Stimulated activated CD4-positive, alpha-beta T cell treated with anti-CD3 and anti-CD28 coated beads, Interleukin-15, amount 100 ng/mL, for 48 hours (primary cell): ENCODE measurements at regions not wholly inside any gene's neighbourhood (a gene's known extent, or its start where the extent isn't known, plus 50 kb on each side); places are given as distances from the start of the nearest gene placed in this dataset.

ENCODE experiments used
- DNase-seq, 2 donors: peaks; one replicate each; pipeline ENCODE4 v3.0.0-alpha.2; 2020; ENCODE audit warnings: low read depth in 2 of 2

DNA sequence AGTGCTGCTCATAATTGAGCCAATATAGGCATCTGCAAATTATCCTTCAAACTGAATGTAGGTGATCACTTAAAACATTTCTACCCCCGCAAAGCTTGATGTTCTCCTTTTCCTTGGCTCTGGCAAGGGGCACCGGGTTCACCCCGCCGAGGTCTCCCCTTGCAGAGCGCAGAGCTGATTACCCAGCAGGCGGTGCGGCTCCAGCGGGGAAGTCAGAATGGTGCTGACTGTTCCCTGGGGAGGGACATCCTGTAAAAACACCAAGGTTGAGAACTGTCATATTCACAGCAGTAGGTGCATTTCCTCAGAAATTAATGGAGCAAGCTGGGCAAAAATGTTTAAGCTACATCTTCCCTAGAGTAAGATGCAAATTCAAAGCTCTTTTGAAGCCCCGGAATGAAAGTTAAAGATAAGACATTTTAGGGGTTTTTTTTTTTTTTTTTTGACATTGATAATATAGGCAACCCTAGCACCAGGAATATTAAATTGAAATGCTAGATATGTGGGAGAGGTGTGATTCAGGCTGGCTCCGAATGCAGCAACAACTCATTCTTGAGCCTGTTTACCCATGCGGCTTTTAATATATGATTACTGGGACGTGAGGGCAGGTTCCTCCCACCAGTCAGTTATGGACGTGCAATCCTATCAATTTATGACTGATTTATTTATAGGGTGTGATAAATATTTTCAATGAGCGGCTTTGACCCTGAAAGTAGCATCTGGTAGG, 767.3 kb upstream of the TENM3 start:
- no peak for DNase-seq

DNA sequence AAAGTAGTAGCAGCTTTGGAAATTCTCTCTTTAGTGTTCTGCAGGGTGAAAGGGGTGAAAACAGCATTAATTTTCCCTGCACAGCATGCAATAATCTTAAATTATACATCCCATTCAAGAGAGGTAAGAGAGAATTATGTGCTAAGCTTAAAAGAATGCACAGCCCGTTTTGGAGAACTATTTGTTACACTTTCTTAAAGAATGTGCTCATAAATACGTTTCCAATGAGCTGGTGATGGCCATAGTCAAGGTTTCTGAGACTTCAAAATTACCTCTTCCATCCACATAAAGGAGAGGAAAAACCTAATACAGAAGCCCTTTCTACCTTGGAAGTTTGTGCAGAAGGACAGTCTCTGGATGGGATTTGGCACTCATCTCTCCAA, 766.7 kb upstream of the TENM3 start:
- no peak for DNase-seq

DNA sequence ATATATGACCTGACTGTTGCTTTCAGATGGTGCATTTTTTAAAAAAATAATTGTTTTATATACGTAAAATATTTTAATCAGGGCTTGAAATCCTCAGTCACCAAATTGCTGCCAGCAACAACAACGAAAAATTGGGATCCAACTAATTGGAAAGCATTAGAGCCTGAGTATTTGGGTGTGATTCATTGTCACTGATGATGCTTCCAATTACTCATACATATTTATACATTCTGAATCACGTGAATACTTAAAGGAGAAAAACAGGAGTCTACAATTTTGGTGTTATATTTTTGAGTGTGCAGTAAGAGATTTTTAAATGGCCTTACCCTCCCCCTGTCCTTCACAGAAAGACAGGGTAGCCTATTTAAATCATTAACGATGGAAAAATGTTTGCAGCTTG, 765.6 kb upstream of the TENM3 start:
- no peak for DNase-seq

DNA sequence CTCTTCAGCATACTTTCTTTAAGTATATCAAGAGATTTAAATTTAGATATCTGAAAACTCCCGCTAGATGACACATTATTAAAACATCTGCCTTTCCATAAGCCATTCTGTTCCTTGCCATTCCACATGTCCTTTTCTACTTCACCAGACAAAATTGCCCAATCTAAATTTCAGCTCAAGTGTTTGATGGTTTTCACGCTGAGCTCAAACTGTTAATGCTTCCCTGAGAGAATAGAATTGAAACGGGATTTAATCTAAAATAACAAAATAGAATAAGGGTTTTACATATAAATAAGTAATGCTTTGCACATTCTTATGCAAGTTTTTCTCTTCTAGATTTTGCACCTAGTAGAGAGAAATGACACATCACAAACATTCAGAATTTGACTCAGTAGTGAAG, 764.5 kb upstream of the TENM3 start:
- no peak for DNase-seq

DNA sequence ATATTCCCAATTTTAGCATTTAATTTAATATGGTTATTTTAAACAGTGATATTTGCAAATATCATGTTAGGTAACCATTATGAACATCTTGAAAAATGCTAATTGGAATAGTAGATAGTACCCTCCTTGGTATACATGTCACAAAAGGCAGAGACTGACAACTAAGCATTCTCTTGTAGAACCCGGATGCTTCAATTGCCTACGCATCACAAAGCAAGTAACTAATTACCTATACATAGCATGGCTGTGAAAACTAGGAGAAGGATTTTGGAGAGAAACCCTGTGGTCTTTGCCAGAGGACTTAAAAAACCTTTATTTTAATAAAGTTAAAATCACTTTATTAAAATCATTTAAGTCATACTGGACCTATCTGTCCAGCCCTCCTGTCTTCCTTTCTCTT, 764.1 kb upstream of the TENM3 start:
- no peak for DNase-seq

DNA sequence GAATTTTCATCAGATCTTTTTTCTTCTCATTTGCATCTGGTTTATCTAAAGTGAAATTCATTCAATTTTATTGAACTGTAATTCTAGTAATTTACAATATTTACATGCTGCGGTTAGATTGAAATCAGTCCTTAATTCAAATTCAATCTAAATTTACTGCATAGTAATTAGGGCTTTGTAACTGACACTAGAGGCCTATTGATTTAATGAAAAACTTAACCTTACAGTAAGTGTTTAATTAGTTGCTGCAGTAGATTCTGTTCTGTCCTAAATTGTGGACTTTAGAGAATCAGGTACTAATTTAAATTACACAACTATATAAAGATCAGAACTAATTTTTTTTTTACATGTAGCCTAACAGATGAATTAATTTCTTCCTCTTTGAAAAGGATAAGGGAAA, 758.8 kb upstream of the TENM3 start:
- no peak for DNase-seq

DNA sequence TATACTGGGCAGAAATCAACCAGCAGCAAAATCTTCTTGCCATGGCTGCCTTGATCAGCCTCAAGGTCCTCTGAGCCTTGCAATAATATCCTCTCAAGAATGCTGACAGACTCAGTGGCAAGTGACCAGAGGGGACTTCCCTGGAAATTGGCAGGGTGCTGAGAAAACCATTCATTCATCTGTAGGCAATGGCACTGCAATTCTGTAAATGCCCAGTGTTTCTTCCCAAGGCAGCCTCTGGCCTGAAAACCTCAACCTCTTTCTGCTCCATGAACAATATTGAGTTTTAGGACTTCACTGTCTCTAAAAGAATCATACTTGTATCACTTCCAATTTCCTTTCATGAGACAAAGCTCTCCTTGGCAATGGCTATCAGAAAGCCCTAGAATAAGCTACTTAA, 754.3 kb upstream of the TENM3 start:
- DNase-seq: no peak

DNA sequence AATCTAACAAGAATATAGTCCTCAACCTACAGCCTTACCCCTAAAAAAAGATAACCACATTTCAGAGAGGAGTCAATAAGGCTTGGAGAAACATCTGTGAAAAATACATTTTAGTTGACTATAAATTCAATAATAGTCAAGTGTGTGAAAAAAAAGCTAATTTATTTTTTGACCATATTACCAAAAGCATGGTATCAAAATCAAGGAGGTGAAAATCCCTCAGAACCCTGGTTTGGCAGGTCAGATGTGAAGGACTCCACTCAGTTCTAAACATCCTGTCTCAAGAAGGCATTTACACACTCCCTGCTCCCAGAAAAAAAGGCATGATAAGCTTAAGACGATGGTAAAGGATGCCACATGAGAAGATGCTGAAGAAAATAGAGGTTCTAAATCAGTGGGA, 745.1 kb upstream of the TENM3 start:
- DNase-seq: no peak

DNA sequence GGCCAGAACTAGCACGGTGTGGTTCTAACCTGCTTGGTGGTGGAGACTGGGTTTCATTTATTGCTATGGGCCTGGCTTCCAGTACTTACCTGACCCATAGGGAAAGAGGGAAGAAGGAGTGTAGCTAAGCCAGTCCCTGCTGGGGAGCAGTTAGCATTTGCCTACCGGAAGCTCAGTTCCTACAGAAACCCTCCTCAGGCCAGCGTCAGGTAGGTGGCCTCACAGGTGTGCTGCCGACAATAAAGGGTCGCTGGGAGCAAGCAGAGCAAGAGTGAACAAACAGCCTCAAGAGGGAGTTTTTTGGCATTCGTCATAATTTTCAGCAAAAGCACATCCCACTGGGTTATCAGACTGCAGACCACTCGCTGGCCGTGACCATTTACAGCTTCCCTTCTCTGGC, 740.6 kb upstream of the TENM3 start:
- no peak for DNase-seq

DNA sequence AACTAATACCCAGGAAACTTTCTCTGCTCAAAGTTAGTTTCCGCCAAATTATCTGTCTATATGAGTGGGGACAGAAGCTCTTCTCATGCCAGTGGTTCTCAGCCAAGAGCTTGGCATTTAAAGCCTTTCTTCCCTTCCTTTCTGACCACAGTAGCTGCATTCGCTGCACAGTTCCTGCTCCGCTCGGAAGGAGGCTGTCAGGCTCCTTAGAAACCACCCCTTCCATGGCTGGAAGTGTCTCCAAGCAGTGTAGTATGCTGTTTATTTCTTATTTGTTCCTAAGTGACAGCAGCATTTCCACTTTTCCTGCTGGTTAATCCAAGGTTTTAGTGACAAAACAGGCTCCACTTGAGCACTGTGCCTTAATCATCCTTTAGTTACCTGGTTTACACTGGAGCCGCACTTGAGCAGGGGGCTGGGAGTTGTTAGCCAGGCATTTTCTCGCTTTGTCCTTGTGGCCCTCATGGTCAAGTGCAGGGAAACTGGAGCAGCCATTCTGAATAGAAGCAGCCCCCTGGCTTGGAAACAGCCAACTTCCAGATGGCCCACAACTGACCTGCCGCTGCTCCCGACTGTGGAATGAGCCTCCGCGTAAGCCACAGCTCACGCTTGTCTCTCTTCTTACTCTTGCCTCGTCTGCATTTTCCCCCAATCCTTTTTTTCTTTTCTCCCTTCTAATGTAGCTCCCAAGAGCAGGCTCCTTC, 739.4 kb upstream of the TENM3 start:
- no peak for DNase-seq

DNA sequence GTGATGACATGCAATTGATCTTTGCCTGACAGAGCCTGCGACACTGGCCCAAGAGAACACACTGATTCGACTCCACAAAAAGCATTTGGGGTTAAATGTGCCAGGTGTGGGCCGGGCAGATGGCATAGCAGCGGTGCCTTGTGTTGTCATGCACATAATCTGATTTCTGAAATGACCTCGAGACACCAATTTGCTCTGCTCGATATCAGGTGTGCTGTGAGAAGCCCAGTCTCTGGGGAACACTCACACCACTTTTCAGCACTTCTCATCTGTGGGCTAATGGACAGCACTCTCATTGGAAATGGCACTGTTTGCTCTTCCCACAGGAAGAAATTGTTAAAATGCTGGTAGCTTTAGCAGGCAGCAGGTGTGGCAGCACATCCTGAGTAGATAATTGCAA, 738.3 kb upstream of the TENM3 start:
- no peak for DNase-seq

DNA sequence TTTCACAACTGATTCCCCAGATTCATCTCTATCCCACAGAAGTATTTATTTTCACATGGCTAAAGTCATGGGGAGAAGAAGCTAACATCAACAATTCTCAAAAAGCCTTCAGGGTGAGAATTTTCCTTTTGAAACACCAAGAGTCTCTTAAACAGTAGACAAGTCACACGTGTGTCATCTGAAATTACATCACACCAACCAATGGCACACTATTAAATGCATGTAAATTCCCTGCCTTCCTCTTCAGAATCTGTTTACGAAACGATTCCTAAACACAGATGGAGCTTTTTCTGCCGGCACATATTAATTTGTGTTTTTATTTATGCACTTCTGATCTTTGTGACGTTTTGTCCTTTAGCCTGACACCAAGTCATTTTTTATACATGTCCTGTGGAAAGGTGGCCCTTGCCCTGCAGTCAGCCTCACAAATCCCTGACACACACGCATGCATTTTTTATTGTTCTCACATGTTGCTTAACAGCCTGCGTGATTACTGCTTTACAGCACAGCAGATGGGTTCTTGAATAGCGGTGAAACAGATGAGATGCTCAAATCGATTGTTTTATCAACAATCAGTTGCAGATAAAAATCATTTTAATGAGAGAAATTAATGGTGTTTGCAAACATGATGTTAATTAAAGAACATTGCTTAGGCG, 735.9 kb upstream of the TENM3 start:
- no peak for DNase-seq

DNA sequence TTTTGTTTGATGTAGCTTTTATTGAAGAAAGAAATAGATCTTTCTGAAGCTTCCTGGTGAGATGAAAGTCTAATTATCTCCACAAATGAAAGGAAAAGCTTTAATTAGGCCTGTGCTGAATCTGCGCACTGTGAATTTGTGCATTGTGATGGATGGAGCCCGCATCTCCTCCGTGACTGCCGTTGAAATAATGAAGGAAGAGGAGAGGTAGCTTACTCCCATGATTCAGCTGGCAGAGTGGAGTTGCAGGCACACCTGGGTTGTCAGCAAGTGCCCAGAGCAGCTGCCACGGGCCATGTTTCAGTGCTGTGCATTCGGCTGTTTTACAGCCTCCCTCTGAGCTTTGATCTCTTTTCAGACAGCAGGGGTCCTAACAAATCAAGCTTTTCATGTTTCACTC, 735.3 kb upstream of the TENM3 start:
- DNase-seq: no peak

DNA sequence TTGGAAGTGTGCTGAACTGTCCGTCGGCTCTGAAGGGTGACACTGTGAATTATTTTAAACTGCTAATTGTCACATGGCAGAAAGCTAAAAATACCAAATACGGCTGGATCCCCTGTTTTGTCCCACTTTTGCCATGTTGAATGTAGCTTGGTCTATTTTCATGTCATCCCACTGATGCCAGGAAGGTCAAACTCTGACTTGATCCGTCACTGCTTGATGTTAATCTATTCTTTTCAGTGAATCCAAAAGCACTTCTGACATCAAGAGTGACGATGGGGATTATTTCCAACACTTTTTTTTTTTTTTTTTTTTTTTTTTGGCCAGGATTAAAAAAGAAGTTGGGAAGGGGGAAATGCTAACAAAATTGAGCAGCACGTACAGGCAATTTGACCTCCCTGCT, 734.6 kb upstream of the TENM3 start:
- no peak for DNase-seq

DNA sequence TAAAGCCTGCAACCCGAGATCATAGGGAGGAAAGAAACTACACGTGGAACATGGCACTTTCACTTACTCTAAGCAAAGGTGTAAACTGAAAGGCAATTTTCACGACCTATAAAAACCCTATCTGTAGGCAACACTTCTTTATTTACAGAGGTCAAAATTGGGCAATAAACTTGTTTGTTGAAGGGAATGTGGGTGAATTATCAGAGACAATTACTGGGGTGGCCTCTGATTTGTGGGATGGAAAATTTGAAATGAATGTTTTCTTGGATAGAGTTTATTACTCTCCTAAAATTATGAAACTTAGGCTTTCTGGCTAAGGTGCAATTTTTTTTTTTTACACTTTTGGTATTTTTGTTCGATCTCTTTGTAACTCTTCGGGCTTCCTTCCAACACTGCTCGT, 734.1 kb upstream of the TENM3 start:
- no peak for DNase-seq

DNA sequence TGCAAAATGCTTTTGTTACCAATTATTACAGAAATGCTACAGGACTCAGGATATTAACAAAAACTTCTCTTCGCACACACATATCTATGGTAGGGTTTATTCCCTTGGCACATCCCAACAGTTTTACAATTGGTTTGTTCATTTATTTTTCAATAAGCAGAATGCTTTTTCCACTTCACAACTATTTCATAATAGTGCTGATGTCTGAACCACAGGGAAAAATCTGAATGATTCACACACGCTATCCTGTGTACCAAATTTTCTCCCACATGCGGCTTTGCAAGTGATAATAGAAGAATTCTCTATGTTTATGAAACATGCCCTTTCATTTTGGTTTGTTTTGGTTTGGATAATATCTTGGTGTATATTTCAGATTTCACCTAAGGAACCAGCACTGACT, 725.7 kb upstream of the TENM3 start:
- no peak for DNase-seq

DNA sequence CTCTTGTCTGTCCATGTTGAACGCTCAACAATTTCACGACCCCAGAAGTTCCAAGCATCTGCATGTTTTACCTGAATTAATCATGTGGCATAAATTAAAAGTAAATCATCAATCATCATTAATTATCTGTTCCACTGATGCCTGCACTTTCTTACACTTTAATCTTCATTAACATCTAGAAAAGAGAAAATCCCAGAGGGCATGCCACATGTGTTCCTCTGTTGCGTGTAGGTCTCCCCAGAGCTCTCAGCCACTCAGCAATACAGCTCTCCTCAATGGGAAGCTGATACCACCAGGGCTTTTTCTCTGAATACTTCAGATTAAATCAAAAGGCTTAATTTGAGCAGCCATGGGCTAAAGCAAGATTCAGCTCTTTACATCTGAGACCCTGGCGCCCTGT, 722.4 kb upstream of the TENM3 start:
- DNase-seq: no peak

DNA sequence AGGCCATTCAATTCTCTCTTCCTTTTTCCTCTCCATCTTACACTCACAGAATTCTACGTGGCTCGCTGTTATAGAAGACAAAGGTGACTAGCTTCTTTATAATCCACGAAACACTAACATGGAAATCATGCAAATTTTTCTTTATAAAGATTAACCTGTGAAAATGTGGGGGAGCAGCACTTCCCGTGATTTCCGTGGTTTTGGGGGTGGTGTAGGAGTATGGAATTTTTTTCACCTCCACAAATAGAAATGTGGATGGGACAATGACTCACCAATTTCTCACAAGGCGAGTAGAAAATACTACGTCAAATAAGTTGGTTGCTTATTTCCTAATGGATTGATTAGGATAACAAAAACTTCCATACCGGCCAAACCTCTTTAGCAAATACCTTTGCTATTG, 719.2 kb upstream of the TENM3 start:
- DNase-seq: no peak

DNA sequence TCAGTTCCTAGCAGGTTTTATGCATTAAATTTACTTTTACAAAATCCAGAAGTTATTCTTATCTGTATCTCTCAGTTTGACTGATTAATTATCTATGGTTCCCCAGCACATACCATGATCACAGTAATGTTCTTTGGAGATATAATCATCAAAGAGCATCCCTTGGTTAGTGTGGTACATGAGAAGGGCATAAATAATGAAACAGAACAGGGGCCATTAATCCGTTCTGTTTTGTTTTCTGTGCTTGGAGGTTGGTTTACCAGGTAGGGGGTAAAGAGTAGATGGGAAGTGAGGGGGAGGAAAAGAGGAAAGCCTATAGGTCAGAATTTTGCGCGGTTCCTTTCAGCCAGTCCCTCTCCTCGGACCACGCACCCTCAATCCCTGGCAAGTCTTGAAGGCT, 718.7 kb upstream of the TENM3 start:
- no peak for DNase-seq

DNA sequence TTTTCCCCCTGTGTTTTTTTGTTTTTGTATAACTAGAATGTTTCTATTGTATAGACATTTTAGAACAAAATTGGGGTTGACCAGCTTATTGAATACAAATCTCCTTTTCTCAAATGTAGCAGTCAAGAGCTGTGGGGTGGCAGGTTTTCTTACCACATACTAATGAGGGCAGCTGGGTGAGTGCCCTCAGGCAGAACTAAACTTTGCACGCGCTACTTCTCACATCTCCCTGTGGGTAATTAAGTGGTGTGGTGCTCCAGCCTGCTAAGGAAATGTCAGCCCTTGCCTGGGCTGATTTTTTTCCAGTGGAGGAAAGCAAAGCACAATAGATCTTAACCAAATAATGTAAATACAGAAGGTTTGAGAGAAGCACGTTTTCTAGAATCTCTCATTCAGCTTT, 717.6 kb upstream of the TENM3 start:
- DNase-seq: no peak

DNA sequence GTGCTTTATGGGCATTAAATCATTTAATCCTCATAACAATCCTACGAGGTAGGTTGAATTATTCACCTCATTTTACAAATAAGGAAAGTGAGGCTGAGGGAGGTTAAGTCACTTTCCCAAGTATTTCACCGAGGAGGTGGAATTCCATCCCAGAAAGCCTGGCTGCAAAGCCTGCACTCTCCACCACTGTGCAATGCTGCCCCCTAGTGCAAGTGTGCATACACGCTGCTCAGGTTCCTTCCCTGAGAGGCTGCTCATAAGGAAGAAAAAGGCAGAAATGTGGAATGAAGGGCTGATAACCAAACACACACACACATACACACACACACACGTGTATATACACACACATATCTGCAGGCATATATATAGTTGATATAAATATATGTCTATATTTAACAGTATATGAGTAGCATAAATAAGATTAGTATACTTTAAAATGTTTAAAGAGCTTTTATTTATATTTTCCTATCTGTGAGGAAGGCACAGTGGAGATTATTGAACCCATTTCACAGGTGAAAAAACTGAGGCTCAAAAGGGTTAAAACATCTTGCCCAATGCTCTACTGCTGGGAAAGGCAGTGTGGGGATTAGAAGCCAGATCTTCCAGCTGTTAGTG, 714.5 kb upstream of the TENM3 start:
- peak in 1 of 2 donors; percentile 3 for DNase-seq

DNA sequence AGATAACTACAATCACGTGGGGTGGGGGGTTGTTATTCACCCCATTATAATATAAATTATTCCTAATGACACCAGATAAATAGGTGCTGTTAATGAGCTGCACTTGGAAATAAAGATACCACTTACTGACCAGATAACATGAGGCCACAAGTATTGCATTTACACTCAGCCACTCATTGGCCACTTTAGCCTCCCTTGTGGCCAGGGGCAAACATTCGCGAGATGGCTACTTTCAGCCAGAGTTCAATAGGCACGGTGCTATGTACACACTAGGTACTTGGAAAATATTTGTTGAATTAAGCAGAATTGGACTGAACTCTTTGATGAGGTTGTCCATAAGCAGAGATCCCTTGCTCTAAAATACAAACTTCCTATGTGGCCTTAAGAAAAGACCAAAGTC, 713.7 kb upstream of the TENM3 start:
- no peak for DNase-seq

DNA sequence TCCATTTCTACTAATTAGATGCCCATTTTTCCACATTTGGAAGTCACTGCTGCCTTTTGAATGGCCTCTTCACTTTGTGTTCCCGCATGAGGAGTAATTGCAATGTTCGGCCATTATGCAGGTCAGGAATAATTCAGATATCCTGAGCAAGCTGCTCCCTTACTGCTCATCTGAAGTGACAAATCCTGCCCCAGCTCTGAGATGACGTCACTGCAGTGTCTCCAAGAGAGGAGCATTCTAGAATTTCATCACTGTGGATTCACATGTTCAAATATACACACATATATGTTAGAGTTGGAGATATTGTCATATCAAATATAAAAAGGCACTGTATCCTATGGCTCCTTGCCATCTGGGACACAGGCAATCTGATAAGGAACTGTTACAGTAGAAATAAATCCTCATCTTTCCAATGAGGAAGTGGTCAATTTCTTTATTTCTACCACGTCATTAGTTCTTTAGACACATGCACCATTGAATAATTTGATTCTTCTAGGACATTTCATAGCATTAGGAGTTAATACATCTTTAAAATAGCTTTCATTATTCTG, 706.9 kb upstream of the TENM3 start:
- no peak for DNase-seq
